M059J (cell line): ENCODE measurements at regions not wholly inside any gene's neighbourhood (a gene's known extent, or its start where the extent isn't known, plus 50 kb on each side); places are given as distances from the start of the nearest gene placed in this dataset.

ENCODE experiments used
- DNase-seq: peaks from one replicate; pipeline ENCODE4 v3.0.0-alpha.2; 2012; ENCODE audit warnings: low read depth

GRCh38 chr3:3745693-3746092 is 53.5 kb upstream of the LRRN1 start:
- DNase-seq, result no peak

GRCh38 chr3:3744826-3745225 is 54.4 kb upstream of the LRRN1 start:
- DNase-seq, result no peak

DNA sequence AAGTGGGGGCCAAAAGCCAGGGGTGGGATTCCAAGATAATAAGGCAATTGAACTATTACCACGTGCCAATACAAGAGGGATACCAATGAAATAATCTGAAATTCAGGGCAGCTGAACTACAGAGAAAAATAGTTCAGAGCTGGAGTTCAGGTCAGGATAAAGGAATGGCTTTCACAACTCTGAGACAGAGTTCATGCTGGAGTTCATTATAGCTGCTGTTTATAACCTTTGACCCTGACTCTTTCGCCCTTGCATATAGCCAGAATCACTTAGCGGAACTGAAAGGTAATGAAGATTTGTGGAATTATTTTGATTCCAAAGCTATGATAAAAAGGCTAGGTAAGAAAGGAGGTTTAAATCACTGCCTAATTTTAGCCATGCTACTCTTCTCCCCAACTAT is 55.5 kb upstream of the LRRN1 start:
- no peak for DNase-seq

DNA sequence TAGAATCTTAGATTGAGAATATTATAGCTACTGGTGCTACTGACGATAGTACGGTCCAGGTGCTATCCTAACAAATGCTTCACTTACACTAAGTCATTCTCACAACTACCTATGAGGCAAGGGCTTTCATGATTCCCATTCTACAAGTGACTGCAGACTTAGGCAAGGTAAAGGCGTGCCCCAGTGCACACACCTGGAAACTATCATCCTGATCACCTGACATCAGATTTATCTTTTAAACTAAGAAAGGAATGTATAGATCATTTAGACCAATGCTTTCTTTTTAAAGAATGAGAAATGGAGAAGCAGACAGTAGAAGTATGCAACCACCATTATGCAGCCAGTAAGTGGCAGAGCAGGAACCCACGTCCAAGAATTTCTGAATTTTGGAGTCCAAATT is 59.2 kb upstream of the LRRN1 start:
- no peak for DNase-seq

- DNase-seq, result no peak
These were observed 59.7 kb upstream of the LRRN1 start for GRCh38 chr3:3739330-3740060.

DNA sequence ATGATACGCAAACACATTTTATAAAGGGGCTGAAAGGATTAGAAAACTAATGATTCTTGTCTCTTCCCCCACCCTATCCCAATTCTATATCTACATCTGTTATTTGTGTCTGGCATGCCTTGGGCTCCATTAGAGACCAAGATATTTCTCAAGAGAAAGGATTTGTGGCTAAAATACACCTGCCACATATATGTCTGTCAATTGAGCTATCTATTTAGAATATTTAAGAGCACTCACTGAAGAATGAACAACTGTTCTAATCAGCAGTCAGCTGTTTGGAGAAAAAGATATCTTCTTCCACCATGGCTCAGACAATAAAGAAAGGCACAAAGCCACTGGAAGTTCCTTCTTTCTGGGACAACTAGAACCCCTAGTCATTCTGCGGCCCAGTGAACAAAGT is 61.7 kb upstream of the LRRN1 start:
- DNase-seq, result no peak

- DNase-seq, result no peak
These were observed 63.3 kb upstream of the LRRN1 start for GRCh38 chr3:3735919-3736318.

DNA sequence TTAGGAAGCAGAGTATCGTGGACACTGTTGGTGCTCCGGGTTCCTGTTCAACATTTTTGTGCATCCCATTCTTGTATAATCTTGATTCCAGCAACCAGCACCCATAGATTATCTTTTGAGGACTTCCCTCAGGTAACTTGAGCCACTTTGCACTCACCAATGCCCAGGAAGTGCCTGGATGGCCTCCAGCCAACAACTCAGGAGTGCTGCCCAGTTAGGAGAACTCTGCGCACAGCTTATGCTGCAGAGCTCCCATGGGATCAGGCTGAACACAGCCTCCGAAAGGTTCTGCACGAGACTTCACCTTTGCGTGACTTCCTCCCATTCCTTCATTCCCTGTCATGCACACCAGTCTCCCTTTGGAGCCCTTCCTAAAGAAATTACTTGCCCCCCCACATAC is 64.3 kb upstream of the LRRN1 start:
- no peak for DNase-seq

DNA sequence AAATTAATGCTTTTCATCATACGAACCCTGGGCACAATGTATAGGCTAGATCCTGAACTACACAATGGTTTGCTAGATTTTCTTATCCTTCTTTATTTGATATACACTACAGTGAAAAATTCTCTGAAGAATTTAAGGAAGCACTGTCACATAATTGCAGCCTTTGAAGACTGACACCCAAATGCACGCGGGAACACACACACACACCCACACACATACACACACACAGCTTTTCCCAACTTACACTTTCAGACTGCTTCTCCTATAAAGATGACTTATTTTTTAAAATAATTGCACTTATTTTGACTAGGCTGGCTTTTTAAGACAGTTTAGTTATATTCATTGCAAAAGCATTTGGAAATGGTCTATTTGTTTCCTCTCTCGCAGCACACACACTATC is 70.0 kb upstream of the LRRN1 start:
- no peak for DNase-seq

GRCh38 chr3:3726549-3726948 is 72.7 kb upstream of the LRRN1 start:
- DNase-seq, result no peak

- DNase-seq, result no peak
These were observed 84.7 kb upstream of the LRRN1 start for GRCh38 chr3:3714572-3714971.

DNA sequence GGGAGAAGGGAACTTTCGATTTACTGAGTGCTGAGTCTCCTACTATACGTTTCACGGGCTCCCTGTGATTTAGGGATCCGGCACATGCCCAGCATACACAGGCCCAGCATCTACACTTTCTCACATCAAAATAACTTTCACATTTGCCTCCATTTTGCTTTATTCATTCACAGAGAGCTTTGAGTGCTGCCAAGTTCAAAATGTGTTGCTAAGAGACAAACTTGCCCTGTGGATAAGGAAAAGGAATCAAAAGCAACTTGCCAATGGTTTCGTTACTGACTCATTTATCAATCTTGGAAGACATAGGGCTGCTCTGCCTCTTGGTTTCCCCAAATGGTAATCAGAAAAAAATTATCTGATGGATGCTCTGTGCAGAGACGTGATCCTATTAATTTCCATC is 86.3 kb upstream of the LRRN1 start:
- DNase-seq, result no peak

DNA sequence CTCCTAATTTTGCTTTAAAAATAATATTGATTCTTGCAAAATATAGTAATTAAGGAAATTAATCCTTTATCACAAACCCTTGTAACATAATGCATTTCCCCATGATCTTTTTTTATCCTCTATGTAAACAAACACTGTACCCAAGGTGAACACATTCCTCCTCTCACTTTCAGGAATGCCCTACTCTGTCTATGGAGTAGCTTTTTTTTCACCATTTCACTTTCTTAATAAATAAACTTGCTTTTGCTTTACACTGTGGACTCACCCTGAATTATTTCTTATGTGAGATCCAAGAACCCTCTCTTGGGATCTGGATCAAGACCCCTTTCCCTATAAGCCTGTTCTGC is 90.5 kb upstream of the LRRN1 start:
- DNase-seq, result no peak

- DNase-seq, result no peak
These were observed 91.1 kb upstream of the LRRN1 start for GRCh38 chr3:3707858-3708768.

DNA sequence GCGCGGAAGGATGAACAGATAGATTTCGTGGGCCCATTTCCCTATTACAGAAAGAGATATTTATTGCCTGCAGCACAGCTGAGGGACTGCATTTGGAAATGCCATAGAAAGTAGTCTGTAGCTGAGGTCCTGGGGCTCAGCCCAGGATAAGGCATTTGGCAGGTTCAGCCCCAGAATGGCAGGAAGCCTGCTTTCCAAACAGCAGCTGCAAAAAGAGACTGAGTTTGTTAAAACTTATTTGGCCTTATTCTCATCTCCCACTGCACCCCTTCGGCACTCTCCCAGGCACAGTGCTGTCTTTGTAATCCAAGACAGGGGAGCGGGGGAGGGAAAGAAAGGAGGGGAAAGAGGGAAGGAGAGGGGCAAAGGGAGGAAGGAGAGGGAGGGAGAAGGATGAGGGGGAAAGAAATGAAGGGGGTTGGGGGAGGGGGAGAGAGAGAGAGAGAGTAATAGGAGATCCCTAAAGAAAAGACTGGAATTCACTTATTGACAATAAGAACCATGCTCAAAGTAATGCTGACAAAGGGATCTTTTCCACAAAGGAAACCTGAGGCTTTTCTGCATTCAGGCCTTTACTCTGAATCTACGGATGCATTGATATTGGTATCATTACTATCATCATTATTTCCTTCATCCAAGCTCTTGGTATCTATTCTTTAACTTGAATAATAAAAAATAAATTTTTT is 94.0 kb upstream of the LRRN1 start:
- DNase-seq, result no peak

GRCh38 chr3:3701949-3702348 is 97.3 kb upstream of the LRRN1 start:
- no peak for DNase-seq

GRCh38 chr3:3699816-3700633 is 99.2 kb upstream of the LRRN1 start:
- no peak for DNase-seq

DNA sequence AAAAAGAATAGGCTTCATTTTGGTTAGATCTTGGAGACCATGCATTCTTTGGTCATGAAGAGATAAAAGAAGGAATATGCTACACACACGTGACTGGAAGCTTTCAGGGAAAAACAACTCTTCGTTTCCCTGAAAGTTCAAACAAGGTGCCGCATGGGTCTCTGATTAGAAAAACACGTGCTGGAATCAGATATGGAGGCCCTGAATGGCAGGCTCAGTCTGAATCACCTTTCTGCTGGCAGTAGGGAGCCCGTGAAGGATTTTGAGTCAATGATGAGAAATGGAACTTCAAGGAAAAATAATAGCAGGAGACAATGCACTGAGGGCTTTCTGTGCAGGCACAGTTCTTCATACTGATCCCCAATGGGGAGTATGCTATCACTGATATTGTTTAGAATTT is 99.8 kb upstream of the LRRN1 start:
- no peak for DNase-seq

DNA sequence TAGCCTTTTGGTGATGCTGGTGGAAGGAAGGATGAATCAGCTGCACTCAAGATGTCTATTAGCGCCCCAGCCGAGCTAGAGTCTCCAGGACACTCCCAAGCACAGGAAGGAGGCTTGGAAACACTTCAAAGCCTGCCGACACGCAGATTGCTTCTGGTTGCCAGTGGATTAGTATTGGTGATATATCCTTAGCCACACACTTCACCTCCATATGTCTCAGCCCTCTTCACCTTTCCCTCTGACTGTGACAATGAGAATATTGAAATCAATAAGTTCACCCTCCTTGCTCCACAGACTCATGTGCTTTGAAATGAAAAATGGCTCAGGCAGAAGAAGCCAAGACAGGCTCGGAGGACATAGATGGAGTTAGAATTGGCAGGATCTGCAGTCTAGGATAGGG is 102.9 kb upstream of the LRRN1 start:
- no peak for DNase-seq

DNA sequence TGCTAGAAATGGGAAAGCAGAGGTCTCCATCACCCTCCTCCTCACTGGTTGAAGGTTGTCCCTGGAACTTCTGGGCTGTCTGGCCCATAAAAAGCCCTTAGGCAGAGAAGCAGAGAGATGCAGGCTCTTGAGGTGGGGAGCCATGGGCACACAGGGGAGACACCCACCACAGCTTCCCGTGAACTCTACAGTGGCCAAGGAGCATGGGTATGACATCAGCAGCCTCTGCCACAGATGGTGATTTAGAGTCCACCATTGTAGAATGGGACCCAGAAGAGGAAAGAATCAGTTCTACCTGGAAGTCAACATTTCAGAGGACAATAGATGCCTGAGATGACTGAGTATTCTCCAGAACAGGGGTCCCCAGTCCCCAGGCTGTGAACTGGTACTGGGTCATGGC is 105.6 kb upstream of the LRRN1 start:
- no peak for DNase-seq

GRCh38 chr3:3689601-3690375 is 109.4 kb upstream of the LRRN1 start:
- DNase-seq, result no peak
